CD4-positive, alpha-beta T cell treated with Interleukin-6 for 4 hours (primary cell): ENCODE measurements at regions not wholly inside any gene's neighbourhood (a gene's known extent, or its start where the extent isn't known, plus 50 kb on each side); places are given as distances from the start of the nearest gene placed in this dataset.
"Not testable (repeated sequence)": the region's sequence is repeated elsewhere in the genome, so short reads cannot be mapped to it uniquely, and the experiment has no call there.

Experiments
- DNase-seq: peaks from one replicate; pipeline ENCODE4 v3.0.0-alpha.2; 2020; ENCODE audit warnings: mixed read lengths

DNA sequence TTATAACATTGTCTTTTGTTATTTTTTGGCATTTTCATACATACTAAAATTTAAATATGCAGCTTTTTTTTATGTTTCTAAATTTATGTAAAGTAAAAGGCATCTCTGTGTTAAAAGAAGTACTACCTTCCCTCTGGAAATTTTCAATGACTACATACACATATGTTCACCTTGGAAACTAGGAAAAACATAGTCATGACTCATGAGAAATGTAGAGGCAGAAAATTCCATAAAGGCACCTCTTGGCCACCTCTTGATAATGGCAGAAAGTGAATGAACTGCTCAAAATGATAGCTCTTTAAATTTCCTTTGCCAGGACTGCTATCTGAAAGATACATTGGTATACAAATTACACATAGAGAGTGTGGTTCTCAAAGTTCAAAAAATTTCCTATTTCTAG lies 889.1 kb upstream of the ZEB2 start:
- DNase-seq, result no peak

DNA sequence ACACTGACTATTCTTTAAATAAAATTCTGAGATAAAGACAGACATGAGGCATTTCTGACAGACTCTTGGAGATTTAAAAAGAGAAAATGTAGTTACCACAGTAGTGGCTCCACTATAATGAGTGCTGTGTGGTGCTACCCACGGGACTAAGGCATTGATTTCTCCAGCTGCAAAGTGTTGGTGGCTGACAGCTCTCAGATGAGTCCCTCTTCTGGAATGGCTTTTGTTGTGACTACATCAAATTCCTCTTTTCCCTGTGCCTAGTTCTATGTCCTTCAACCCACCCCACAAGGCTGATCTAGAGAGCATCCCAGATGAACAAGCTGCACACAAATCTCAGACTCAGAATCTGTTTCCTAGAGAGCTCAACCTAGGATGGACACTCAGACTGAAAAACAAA lies 884.8 kb upstream of the ZEB2 start:
- no peak for DNase-seq

DNA sequence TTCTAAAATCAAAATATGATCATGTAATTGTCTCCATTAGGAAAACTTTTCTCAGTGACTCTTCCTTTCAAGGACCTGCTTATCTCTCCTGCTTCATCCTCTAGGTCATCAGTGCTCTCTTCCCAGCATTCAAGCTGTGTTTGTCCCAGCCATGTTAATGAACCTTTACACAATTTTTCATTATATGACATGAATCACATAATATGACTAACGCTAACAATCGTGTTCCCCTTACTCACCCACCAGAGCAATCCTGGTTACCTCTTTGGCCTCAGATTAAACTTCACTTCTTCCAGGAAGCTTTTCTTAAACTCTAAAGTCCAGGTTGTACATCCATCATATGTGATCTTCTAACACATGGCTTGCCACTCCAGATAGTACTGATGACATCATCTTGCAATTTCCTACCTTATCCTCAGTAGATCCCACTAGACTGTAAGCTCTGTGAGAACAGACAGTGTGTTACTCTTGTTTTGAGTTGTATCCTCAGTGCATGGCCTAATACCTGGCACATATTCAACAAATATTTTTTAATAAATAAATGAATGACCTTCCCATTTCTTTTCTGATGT lies 882.9 kb upstream of the ZEB2 start:
- no peak for DNase-seq

DNA sequence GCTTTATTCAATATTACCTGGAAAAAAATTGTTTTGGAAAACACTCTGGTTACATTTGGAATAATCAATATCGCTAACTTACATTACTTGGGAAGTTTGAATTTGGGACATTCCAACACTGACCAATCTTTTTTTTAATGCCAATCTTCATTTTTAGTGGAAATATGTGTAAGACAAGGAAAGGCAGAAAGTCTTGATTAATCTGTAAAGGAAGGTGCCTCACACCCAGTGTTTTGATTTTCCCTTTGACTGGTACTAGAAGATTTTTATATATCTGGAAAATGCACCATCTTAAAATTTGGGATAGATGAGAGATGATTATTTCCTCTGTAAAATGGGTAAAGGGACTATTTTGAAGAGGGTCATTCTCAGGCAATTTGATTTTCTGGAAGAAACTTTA lies 879.2 kb upstream of the ZEB2 start:
- no peak for DNase-seq

DNA sequence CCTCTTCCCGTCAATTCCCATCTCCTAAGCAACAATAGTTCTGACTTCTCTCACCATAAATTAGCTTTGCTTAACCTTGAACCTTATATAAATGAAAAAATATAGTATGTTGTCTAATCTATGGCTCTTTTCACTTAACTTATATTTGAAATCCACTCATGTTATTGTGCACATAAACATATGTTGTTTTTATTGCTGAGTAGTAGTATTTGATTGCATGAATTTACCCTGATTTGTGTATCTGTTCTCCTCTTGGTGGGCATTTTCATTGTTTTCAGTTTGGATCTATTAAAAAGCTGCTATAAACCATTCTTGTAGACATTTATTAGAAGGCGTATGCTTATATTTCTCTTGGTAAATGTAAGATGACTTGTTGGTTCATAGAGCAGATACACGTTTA lies 874.3 kb upstream of the ZEB2 start:
- no peak for DNase-seq

DNA sequence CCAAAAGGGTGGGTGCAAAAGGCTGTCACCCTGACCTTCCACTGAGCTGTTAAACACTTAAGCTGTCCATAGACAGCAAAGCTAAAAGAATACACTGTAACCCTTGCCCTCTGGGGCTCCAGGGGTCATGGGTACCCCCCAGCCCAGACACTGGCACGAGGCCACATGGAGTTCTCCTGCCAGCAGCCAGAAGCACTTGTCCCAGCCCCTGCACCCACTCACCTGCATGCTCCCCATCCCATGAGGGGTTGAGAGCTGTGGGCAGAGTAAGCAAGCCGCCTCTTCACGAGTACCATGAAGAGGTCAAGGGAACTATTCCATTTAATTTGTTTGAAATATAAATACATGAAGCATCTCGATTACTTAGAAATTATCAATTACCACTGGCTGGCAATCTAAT lies 867.1 kb upstream of the ZEB2 start:
- no peak for DNase-seq

DNA sequence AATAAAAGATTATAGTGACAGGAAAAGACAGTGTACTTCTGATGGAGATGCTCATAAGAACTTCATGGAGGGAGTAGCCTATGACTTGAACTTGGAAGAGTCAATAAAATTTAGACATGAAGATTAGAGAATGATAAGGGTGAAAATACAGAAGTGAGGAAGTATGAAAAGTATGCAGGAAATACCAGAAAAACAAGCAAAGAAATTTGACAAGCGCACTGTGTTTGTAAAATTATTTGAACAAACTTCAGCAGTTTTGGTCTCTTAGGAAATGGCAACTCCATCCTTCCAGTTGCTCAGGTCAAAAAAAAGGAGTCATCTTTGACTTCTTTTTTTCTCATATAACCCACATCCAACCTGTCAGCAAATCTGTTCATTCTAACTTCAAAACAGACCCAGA lies 864.0 kb upstream of the ZEB2 start:
- no peak for DNase-seq

DNA sequence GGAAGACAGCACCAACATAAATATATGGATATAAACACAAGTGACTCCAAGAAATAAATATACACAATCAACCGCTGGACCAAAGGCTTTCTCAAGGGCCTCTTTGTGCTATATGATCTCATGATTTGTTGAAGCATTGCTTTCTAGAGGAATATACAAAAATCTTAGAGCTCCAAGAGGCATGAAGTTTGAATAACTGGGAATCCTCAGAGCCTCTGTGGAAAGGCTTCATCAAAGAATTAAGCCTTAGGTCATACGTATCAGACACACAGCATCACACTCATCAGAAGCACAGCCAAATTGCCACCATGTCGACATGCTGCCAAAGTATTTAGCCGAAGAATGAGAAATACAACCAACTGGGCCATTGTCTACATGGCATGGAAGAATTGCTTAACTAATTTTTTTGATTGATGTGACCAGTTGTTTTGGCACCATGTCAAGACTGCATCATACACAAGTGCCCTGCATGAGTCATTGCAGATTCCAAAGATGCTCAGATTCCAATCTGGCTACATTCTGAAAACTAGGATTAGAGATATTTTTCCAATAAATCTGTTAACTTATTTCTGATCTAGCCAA lies 860.6 kb upstream of the ZEB2 start:
- DNase-seq, result no peak

DNA sequence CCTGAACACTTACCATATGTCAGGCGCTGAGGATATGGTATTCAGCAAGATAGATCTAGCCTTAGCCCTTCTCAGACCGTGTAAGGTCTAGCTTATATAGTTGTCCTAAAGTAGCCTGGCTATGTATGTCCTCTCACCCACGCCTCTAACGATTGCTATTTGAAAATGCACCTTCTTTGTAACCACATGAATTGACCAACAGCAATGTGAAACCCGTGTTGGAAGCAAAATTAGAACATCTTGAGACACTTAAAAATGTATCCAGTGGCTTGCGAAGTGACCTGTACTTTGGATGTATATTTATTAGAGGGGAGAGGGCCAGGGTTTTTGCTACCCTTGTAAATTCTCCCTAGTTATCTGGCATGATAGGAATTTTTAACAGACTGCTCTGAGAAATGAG lies 860.0 kb upstream of the ZEB2 start:
- no peak for DNase-seq

DNA sequence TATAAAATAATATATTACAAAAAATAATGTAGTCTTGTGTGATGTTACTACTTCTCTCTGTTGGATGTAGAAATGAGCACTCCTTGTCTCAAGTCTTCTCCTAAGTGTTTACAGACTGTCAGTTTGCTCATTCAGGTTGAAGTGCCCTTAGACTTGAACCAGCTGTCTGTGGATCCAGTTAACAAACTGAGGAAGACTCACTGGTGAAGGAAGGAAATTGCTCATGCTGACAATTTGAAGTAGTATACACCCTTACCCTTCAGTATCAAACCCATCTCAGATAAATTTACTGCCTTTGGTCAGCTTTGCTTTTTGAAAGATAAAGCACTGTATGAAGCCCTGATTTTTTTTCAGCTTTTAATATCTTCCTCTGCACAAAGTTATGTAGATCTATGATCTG lies 854.2 kb upstream of the ZEB2 start:
- no peak for DNase-seq

DNA sequence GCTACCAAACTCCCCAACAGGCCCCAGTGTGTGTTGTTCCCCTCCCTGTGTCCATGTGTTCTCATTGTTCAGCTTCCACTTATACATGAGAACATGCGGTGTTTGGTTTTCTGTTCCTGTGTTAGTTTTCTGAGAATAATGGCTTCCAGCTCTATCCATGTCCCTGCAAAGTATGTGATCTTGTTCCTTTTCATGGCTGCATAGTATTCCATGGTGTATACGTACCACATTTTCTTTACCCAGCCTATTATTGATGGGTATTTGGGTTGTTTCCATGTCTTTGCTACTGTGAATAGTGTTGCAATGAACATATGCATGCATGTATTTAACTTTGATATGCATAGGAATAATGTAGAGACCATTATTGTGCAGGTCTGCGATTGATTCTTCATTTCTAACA lies 847.4 kb upstream of the ZEB2 start:
- not testable (repeated sequence) for DNase-seq

DNA sequence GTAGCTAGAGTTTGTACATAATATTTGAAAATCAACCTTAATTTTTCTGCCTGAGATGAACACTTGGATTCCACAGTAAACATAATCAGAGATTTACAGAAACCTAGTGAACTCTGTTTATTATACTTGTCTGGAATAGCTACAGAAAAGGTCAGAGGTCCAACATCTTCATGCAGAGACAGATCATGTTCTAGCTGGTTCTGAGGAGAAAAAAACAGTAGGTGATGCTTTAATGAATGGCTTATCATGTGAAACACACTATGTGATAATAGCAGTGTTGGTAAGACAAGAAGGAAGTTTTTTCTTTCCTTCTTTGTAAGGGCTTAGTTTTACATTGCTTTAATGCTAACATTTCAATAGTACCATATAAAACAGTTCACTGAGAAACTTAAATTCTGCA lies 846.4 kb upstream of the ZEB2 start:
- DNase-seq, result no peak

DNA sequence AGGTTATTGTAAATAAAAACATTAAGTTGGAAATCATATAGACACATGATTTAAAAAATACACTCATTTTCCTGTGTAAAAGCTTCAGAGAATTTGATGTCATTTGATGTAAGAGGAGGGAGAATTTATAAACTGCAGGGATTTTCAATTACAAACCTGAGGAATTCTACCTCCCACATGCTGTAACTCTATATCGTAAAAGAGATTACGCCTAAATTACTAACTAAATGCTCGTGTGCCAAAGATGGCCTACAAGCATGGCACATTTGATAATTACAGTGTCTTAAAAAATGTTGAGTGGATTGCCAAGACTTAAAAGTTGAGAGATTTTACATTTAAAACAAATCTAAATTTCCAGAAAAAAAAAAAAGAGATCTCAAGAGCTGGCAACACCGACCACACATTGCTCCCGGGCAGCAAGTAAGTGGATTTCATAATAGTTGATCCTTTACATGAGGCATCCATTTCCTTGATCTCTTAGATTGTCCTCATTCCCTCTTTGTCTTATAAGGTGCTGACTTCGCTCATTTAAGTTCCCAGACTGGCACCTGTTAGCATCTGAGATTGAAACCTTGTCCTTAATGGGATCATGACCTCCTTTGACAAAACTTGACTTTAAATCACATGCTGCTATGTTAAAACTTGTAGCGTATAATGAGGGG lies 840.3 kb upstream of the ZEB2 start:
- DNase-seq, result no peak

DNA sequence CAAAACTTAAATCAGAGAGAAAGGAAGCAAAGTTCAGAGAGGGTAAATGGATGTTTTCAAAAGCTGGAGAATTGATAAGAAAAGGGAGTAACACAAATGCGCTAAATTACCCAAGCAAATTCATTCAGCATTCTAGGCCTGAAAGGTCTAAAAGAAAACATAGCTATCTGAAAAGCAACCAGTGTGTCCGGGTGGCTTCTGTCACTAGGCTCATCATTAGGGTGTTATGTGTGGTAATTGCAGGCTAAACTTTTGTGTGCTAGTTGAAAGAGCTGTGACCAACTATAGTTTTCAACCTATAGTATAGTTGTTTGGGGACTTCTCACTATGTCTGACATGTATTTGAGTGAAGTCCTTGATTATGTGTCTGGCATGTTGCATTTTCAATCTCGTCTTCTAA lies 839.6 kb upstream of the ZEB2 start:
- DNase-seq, result no peak

DNA sequence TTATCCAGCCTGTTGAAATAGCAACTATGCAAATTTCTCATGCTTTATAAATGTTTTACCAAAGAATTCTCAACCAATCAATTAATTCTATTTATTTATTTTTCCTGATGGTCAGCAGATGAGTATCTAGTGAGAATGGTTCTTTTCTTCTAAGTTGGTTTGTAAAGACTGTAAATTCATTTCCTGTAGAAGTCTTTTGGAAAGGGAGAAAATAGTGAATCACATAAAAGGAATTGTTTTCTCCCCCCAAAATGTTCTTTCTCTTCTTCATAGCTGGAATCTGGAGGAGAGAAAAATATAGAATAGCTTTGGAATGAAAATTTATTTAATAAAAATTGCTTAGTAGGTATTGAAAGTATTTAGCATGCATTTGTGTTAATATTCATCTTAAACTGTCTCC lies 836.1 kb upstream of the ZEB2 start:
- no peak for DNase-seq

DNA sequence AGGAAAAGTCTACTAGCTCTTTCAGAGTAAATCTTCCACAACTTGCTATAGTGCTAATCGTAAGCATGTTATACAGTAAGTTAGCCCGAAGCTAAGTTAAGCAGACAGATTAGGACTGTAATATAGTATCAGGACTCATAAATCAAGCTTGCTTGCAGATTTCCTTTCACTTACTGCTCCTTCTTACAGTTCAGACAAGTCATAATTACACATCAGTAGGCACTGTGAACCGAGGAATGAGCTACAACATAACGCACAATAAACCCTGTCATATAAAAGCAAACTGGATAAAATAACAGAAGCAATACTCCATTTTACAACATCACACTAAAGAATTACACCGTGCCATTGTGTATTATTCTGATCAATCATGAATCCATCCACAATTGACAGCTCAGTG lies 832.6 kb upstream of the ZEB2 start:
- DNase-seq, result no peak

DNA sequence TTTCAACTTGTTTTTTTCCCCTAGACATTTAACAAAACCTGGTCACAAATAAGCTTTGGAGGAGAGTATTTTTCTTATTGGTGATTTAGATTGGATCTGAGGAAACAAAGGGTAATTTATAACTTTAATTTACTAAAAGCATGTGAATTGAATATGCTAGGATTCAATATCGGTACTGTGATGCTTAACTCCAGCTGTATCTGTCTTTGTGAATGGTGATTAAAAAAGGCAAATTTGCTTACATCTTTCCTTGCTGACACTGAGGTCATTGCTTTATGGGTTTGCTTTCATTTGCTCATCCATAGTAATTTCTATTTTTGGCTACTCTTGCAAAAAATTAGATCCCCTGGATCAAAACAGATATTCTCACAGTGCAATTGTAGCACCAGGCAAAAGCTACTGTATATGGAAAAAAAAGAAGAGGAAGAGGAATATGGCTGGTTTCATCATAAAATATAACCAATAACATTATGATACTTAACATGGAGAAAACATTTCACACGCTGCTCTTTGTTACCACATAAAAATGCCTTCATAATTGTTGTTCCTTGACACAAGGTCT lies 832.0 kb upstream of the ZEB2 start:
- DNase-seq, result no peak

DNA sequence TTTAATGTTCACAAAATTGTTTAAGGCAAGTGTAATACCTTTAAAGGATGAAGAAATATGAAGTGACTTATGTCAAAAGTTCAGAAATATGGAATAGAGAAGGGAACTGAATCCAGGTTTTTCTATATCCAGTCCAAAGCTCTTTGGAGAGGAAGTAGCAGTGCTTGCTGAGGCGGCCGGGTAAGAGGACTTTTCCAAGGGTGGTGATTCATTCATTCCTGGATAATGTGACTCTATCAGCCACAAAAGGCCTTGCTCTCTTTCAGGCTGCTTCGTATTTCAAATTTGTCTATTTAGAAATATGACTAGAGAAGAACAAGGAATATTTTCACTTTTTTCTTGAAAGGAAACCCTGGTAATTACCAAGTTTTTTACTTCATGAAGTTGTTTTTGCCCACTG lies 830.1 kb upstream of the ZEB2 start:
- no peak for DNase-seq

DNA sequence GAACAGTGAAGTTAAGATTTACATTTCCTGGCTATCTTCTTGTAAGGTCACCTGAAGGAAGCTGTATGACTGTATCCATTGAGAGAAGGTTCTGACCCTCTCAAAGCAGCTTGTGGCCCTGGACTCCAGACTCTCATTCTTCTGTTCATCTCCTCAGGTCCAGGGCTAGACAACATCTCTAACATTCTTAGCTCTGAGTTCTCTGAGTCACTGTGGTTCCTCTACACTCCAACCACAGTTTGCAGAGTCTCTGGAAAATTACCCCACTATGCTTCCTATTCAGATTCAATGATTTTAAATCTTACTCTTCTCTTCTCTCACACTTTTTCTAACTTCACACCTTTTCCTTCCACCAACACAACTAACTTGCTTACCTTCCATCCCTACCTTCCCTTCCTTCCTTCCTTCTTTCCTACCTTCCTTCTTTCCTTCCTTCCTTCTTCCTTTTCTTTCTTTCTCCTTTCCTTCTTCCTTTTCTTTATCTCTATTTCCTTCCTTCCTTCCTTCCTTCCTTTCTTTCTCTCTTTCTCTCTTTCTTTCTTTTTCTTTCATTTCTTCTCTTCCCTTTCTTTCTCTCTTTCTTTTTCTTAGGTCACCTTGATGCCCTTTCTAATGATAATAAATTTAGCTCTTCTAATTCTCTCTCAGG lies 824.3 kb upstream of the ZEB2 start:
- DNase-seq, result no peak

DNA sequence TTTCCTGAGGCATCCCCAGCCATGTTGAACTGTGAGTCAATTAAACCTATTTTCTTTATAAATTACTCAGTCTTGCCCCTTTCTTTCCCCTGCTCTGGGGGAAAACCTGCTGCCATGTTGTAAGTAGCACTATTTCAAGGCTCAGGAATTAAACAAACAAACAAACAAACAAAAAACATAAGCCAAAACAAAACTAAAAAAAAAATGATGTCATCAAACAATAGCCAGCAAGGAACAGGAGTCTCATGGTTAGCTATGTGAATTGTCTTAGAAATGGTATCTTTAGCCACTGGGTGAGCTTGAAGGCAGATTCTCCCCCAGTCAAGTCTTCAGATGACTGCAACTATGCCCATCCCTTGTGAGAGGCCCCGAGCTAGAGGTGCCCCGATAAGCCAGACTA lies 823.4 kb upstream of the ZEB2 start:
- DNase-seq, result no peak

DNA sequence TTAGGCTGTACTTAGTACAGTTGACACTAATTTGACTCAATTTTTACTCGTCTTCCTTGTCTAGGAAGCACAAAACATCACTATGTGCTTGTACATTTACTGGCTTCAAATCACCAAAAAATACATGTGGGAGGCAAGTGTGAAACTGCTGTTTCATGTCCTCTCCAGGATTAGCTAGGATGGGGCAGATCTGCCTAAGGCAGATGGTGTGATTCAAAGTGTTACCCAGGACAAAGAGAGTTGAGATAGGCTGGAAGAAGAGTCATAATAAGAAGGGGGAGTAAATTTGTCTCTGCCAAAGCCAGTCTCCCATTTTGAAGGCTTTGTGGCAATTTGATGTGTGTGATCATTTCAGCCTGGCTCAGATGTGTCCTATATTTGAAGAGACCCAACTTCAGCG lies 821.6 kb upstream of the ZEB2 start:
- DNase-seq, result no peak

DNA sequence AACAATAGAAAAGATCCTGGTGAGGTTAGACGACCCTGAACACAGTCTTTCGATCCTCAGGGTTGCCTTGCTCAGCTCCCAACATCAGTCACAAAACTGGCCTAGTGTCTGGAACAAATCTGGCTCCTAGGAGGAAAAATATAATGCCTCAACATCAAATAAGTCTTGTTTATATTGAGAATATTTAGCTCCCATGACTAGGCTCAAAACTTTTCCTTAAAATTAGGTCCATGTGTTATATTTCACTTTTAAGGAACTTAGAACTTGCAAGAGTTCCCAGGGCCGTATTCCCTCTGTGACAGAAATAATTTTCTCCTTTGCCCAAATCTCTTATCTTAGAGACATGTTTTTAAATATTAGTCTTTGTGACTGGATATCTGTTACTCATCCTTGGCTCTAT lies 819.7 kb upstream of the ZEB2 start:
- no peak for DNase-seq

DNA sequence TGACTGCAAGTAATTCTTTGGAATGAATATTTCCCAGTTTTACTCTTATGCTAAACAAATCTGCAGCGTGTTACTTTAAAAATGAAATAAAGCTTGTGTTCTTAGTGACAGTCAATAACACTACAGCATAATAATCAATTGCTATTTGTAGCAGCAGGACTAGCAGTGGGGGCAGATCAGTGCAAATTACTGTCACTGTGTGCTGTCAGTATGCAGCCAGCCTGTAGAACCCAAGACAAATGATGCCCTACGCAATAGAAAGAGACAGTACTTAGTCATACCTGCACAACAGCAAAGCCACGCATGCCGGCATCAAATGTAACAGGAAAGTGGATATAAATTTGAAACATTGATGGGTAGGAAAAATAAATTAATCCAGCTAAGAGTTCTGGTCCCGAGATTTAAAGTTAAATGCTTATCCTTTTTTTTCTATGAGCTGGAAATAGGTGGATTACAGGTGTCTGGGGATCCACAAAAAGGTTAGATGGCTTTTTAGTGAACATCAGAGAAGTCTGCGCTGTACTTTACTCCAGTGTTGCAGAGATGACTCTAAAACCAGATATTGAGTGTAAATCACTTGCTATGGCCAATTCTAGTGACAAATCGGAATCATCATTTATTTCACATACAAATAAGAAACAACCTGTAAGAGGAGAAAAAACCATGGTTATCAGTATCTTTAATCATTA lies 812.4 kb upstream of the ZEB2 start:
- no peak for DNase-seq

DNA sequence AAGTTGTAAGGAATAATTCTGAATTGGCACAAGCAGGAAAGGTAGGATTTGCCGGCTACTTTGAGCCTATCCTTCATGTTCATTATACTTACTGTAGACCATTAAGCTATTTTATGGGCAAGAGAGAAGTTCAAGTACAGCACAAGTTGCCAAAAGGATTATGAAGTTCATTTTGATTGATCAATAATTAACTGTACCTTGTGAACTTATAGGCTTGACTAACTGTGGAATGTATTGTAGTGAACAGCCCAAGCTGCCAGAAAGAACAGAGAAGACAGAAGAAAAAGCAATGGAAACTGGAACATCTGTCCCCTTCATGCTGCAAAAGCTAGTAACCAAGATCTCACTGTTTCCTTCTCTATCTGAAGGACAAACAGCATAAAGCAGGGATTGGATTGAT lies 810.1 kb upstream of the ZEB2 start:
- DNase-seq, result no peak
